ENCODE measurements at regions not wholly inside any gene's neighbourhood (a gene's known extent, or its start where the extent isn't known, plus 50 kb on each side); places are given as distances from the start of the nearest gene placed in this dataset.

- H3K4me3 ChIP-seq, result no peak overlapping the region
- H3K36me3 ChIP-seq (ENCODE audit: insufficient read depth, low read length), result no peaks in the 10 kb centered on the region
- no peak overlapping the region for H3K27ac ChIP-seq
- no peaks in the 10 kb centered on the region for H3K9me3 ChIP-seq (ENCODE audit: low read depth, low read length)
- no peak overlapping the region for H3K9ac ChIP-seq (ENCODE audit: insufficient read length)
- no peak for DNase-seq (ENCODE audit: low read depth, low spot score)
- TF ChIP-seq EZH2 (IDR thresholded peaks at IDR 0.05) (no peak), FOXP2 (optimal IDR thresholded peaks at IDR 0.05; ENCODE audit: control extremely low read depth, extremely low read length, insufficient read depth) (no peak), POLR2AphosphoS5 (IDR thresholded peaks at IDR 0.05; ENCODE audit: borderline replicate concordance, low read depth, low read length) (no peak)
Observed at GRCh38 chr10:62866941-62867340, 50.8 kb upstream of the EGR2 start.

- H3K27ac ChIP-seq, result no peak overlapping the region
Observed at GRCh38 chr10:62866451-62866850, 50.3 kb upstream of the EGR2 start.

More at GRCh38 chr10:62866451-62866850, 50.3 kb upstream of the EGR2 start:
- Histone ChIP-seq H3K9me3 (ENCODE audit: low read depth, low read length) (no peaks in the 10 kb centered on the region), H3K36me3 (ENCODE audit: insufficient read depth, low read length) (no peaks in the 10 kb centered on the region), H3K9ac (ENCODE audit: insufficient read length) (no peak overlapping the region), H3K4me3 (no peak overlapping the region)
- no peak for TF ChIP-seq FOXP2 (optimal IDR thresholded peaks at IDR 0.05; ENCODE audit: control extremely low read depth, extremely low read length, insufficient read depth)
- no peak for TF ChIP-seq EZH2 (IDR thresholded peaks at IDR 0.05)
- no peak for DNase-seq (ENCODE audit: low read depth, low spot score)

All from SK-N-MC (cell line).